ENCODE measurements at regions not wholly inside any gene's neighbourhood (a gene's known extent, or its start where the extent isn't known, plus 50 kb on each side); places are given as distances from the start of the nearest gene placed in this dataset.

DNA sequence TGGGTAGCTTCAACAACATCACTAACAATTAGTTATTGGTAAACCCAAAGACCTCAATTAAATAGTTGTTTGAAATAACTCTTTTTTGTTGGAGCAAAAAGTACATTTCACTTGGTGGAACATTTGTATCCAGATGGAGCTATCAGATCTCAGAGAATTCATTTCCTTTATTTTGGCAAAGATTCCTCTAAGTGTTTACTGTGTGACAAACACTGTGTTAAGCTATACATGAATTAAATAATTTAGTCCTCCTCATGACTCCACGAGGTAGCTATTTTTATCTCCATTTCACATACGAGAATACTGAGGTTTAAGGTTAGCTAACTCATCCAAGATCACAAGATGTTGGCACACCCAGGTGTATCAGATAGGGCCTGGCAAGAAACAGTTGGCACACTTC, 104.0 kb upstream of the IMMP2L start:
- intact Hi-C loops (cut with DNase I) = no loop called here
- DNase-seq = no peak
- Histone ChIP-seq H3K27me3 (no peaks in the 10 kb centered on the region), H3K4me1 (peaks cover 0 to 10% (median 5%) of the 10 kb centered on the region in 4 donors), H3K36me3 (no peaks in the 10 kb centered on the region), H3K9me3 (no peaks in the 10 kb centered on the region), H3K4me3 (no peak overlapping the region), H3K27ac (no peak overlapping the region)
- WGBS, 2 donors = 59 to 63% methylated on average over 2 of the region's 2 CpGs
- TF ChIP-seq, protein P1, sequence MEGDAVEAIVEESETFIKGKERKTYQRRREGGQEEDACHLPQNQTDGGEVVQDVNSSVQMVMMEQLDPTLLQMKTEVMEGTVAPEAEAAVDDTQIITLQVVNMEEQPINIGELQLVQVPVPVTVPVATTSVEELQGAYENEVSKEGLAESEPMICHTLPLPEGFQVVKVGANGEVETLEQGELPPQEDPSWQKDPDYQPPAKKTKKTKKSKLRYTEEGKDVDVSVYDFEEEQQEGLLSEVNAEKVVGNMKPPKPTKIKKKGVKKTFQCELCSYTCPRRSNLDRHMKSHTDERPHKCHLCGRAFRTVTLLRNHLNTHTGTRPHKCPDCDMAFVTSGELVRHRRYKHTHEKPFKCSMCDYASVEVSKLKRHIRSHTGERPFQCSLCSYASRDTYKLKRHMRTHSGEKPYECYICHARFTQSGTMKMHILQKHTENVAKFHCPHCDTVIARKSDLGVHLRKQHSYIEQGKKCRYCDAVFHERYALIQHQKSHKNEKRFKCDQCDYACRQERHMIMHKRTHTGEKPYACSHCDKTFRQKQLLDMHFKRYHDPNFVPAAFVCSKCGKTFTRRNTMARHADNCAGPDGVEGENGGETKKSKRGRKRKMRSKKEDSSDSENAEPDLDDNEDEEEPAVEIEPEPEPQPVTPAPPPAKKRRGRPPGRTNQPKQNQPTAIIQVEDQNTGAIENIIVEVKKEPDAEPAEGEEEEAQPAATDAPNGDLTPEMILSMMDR (IDR thresholded peaks at IDR 0.05) = no peak
- no peak for TF ChIP-seq POLR2AphosphoS5 (IDR thresholded peaks at IDR 0.05)
- TF ChIP-seq POLR2A (IDR thresholded peaks at IDR 0.05) = no peak
- TF ChIP-seq EP300 (IDR thresholded peaks at IDR 0.05) = no peak

DNA sequence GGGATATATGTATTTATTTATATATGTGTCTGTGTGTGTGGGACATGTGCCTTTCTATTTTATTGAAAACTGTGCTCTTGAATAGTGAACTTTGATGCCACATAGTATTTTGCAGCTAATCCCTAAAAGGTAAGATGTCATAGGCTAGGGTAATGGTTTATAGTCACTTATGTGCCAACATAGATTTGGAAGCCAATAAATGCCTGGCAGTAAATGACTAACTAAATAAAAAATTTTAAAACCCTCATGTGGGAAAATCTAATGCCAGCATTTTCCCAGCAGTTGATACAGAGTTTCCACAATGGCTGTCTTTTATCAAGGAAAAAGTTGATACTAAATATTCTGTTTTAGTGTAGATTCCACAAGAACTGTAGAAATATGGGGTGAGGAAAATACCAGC, 101.5 kb upstream of the IMMP2L start:
- DNase-seq = no peak
- TF ChIP-seq, protein P1 (IDR thresholded peaks at IDR 0.05) = no peak
- no peak for TF ChIP-seq EP300 (IDR thresholded peaks at IDR 0.05)
- no peak for TF ChIP-seq POLR2A (IDR thresholded peaks at IDR 0.05)
- no peak for TF ChIP-seq POLR2AphosphoS5 (IDR thresholded peaks at IDR 0.05)
- Histone ChIP-seq H3K9me3 (no peaks in the 10 kb centered on the region), H3K36me3 (no peaks in the 10 kb centered on the region), H3K27ac (no peak overlapping the region), H3K27me3 (no peaks in the 10 kb centered on the region), H3K4me1 (peaks cover 0 to 10% (median 5%) of the 10 kb centered on the region in 4 donors), H3K4me3 (no peak overlapping the region)
- intact Hi-C loops (cut with DNase I) = no loop called here

DNA sequence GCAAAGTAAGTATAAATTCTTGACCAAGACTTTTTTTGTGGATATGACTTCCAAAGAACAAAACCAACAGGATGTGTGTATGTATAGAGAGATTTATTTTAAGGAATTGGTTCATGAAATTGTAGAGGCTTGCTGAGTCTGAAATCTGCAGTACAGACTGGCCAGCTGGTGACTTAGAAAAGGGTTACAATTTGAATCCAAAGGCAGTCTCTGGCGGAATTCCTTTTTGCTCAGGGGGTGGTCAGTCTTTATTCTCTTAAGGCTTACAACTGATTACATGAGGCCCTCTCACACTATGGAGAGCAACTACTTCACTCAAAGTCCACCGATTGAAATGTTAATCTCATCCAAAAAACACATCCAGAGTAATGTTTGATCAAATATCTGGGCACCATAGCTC, 100.1 kb upstream of the IMMP2L start:
- WGBS, 2 donors = 90 to 91% methylated on average over 2 of the region's 2 CpGs

DNA sequence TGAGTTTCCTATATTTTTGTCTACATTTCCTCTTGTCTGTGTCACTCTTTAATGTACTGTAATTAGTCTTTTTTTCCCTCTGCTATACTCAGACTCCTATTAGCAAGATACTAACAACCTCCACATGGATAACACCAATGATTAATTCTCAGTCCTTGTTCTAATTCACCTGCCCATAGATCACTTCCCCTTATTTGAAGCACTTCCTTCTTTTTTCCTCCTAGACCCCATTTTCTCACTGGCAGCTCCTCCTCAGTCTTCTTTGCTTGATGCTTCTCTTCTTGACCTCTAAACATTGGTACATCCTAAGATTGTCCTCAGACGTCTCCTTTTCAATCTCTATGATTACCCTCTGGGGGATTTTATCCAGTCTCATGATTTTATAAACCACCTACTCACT, 98.2 kb upstream of the IMMP2L start:
- peaks cover 0 to 10% (median 5%) of the 10 kb centered on the region in 4 donors for H3K4me1 ChIP-seq
- no peaks in the 10 kb centered on the region for H3K27me3 ChIP-seq
- no peaks in the 10 kb centered on the region for H3K9me3 ChIP-seq
- H3K4me3 ChIP-seq = no peak overlapping the region
- H3K27ac ChIP-seq = no peak overlapping the region
- intact Hi-C loops (cut with DNase I) = no loop called here
- 76 to 86% methylated on average over 1 of the region's 1 CpG for WGBS, 2 donors
- DNase-seq = no peak
- TF ChIP-seq EP300 (IDR thresholded peaks at IDR 0.05) = no peak
- no peak for TF ChIP-seq POLR2A (IDR thresholded peaks at IDR 0.05)
- no peak for TF ChIP-seq POLR2AphosphoS5 (IDR thresholded peaks at IDR 0.05)
- TF ChIP-seq, protein P1 (IDR thresholded peaks at IDR 0.05) = no peak
- no peaks in the 10 kb centered on the region for H3K36me3 ChIP-seq

More for the DNA sequence above, 100.1 kb upstream of the IMMP2L start:
- DNase-seq = no peak
- intact Hi-C loops (cut with DNase I) = no loop called here
- no peak overlapping the region for H3K4me3 ChIP-seq
- H3K4me1 ChIP-seq = peaks cover 0 to 10% (median 5%) of the 10 kb centered on the region in 4 donors
- no peak overlapping the region for H3K27ac ChIP-seq
- TF ChIP-seq POLR2A (IDR thresholded peaks at IDR 0.05) (no peak), POLR2AphosphoS5 (IDR thresholded peaks at IDR 0.05) (no peak), EP300 (IDR thresholded peaks at IDR 0.05) (no peak)
- TF ChIP-seq, protein P1 (IDR thresholded peaks at IDR 0.05) = no peak
- H3K36me3 ChIP-seq = no peaks in the 10 kb centered on the region
- no peaks in the 10 kb centered on the region for H3K27me3 ChIP-seq
- no peaks in the 10 kb centered on the region for H3K9me3 ChIP-seq

DNA sequence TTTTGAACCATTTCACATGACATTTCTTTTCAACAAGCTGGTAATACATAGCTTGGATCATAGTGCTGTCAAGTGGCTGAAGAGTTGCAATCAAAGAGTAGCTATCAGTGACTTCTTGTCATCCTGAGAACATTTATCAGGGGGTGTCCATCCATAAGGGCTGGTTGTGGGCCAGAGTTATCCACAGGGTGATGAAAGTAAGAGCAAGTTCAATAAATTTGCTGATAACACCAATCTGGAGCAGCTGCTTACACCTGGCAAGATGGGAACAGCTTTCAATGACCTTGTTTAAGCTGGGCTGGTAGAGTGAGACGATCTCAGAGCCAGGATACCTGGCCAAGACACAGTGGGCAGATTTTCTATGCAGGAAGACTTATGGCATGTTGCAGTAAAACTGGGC, 96.3 kb upstream of the IMMP2L start:
- Histone ChIP-seq H3K9me3 (no peaks in the 10 kb centered on the region), H3K36me3 (no peaks in the 10 kb centered on the region), H3K4me3 (no peak overlapping the region), H3K27me3 (no peaks in the 10 kb centered on the region), H3K4me1 (peaks cover 0 to 2% (median 0%) of the 10 kb centered on the region in 4 donors), H3K27ac (no peak overlapping the region)
- no peak for DNase-seq
- TF ChIP-seq, protein P1 (IDR thresholded peaks at IDR 0.05) = no peak
- WGBS, 2 donors = 20 to 71% methylated on average over 1 of the region's 1 CpG
- intact Hi-C loops (cut with DNase I) = no loop called here

Data from sigmoid colon (tissue), 6 donors.